Prostate gland (tissue), 2 donors: ENCODE measurements at regions not wholly inside any gene's neighbourhood (a gene's known extent, or its start where the extent isn't known, plus 50 kb on each side); places are given as distances from the start of the nearest gene placed in this dataset.

Experiments used
- POLR2A ChIP-seq: fragments of 450-650 bp; IDR thresholded peaks from one replicate; pipeline ENCODE4 v1.6.1; 2016; ENCODE audit warnings: antibody characterized with exemption, mild to moderate bottlenecking
- POLR2AphosphoS5 ChIP-seq: sonication (generic); formaldehyde crosslinking; IDR thresholded peaks from one replicate; pipeline ENCODE4 v1.6.1; 2017; ENCODE audit warnings: antibody characterized with exemption
- TF ChIP-seq, protein P1 (sequence below), 4 experiments: fragments of 200-600 bp in 2 of 4; fragments of 450-650 bp in 2 of 4; sonication (generic) in 2 of 4; IDR thresholded peaks; 1 replicate in 3 of 4; 2 replicates in 1 of 4; pipeline ENCODE4 v1.5.1; 2016 to 2019; ENCODE audit warnings: antibody characterized with exemption in 4 of 4, mild to moderate bottlenecking in 2 of 4, moderate library complexity in 2 of 4

DNA sequence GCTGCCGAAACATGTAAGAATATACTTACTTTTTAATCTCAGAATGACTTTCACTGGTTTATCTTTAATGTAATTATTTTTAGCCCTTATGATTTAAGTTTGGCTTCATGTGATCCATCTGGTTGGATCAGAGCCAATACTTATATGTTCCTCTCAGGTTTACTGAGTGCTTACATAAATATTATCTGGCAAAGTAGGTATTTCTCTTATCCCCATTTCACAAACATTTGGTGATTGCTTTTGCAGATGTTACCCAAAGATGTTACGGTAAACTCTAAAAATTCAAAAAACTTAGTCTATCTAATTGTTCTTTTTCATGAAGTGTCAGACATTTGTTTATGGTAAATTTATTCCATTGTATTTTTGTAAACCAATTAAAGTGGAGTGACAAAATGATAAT is 115.0 kb upstream of the TLL1 start:
- TF ChIP-seq POLR2A, result no peak
- TF ChIP-seq, protein P1, sequence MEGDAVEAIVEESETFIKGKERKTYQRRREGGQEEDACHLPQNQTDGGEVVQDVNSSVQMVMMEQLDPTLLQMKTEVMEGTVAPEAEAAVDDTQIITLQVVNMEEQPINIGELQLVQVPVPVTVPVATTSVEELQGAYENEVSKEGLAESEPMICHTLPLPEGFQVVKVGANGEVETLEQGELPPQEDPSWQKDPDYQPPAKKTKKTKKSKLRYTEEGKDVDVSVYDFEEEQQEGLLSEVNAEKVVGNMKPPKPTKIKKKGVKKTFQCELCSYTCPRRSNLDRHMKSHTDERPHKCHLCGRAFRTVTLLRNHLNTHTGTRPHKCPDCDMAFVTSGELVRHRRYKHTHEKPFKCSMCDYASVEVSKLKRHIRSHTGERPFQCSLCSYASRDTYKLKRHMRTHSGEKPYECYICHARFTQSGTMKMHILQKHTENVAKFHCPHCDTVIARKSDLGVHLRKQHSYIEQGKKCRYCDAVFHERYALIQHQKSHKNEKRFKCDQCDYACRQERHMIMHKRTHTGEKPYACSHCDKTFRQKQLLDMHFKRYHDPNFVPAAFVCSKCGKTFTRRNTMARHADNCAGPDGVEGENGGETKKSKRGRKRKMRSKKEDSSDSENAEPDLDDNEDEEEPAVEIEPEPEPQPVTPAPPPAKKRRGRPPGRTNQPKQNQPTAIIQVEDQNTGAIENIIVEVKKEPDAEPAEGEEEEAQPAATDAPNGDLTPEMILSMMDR (IDR thresholded peaks at IDR 0.05), result no peak
- no peak for TF ChIP-seq POLR2AphosphoS5
